GM23338 (cell line): ENCODE measurements at regions not wholly inside any gene's neighbourhood (a gene's known extent, or its start where the extent isn't known, plus 50 kb on each side); places are given as distances from the start of the nearest gene placed in this dataset.

Source experiments
- CREB1 ChIP-seq: fragments of 250-450 bp; sonication (Bioruptor Pico); IDR thresholded peaks from 2 replicates; pipeline ENCODE4 v1.5.0; 2020; ENCODE audit warnings: low read depth, mild to moderate bottlenecking, moderate library complexity
- CTCF ChIP-seq, 2 experiments: fragments of 200-600 bp in 1 of 2; sonication (generic) in 1 of 2; conservative IDR thresholded peaks; 2 replicates each; pipeline versions ENCODE4 v1.5.1 to v1.6.1; 2016 to 2017; ENCODE audit warnings: antibody characterized with exemption in 2 of 2, low read depth in 2 of 2, mild to moderate bottlenecking in 2 of 2, moderate library complexity in 1 of 2
- EZH2 ChIP-seq: fragments of 200-600 bp; sonication (generic); IDR thresholded peaks from one replicate; pipeline ENCODE4 v1.8.0; 2017; ENCODE audit warnings: antibody characterized with exemption, mild to moderate bottlenecking, low read depth; ENCODE audit not compliant: unreplicated experiment
- EZH2phosphoT487 ChIP-seq: fragments of 200-600 bp; sonication (generic); IDR thresholded peaks from one replicate; pipeline ENCODE4 v1.8.1; 2018; ENCODE audit warnings: antibody characterized with exemption; ENCODE audit not compliant: unreplicated experiment
- NANOG ChIP-seq: IDR thresholded peaks from 2 replicates; pipeline ENCODE4 v1.6.1; 2016; ENCODE audit warnings: antibody characterized with exemption, borderline replicate concordance
- POLR2AphosphoS5 ChIP-seq: IDR thresholded peaks from 2 replicates; pipeline ENCODE4 v1.6.1; 2016; ENCODE audit warnings: antibody characterized with exemption, low read depth
- REST ChIP-seq: IDR thresholded peaks from one replicate; pipeline ENCODE4 v1.6.1; 2018; ENCODE audit warnings: antibody characterized with exemption; ENCODE audit not compliant: unreplicated experiment
- STAT1 ChIP-seq: IDR thresholded peaks from one replicate; pipeline ENCODE4 v1.6.1; 2016; ENCODE audit warnings: antibody characterized with exemption; ENCODE audit not compliant: unreplicated experiment
- ZNF331 ChIP-seq: fragments of 250-450 bp; sonication (Bioruptor Pico); IDR thresholded peaks from 2 replicates; pipeline ENCODE4 v1.5.0; 2020; ENCODE audit warnings: low read depth, mild to moderate bottlenecking, moderate library complexity

- TF ChIP-seq CTCF (conservative IDR thresholded peaks at IDR 0.05; ENCODE audit: low read depth in 2 of 2) (no peak), ZNF331 (CRISPR knock-in tag) (no peak), EZH2phosphoT487 (no peak), POLR2AphosphoS5 (no peak), REST (no peak), EZH2 (no peak), STAT1 (no peak), CREB1 (CRISPR knock-in tag) (no peak), NANOG (no peak)
Measured at GRCh38 chr1:69104894-69105293, 462.8 kb upstream of the LRRC7 start.
